ENCODE measurements at regions not wholly inside any gene's neighbourhood (a gene's known extent, or its start where the extent isn't known, plus 50 kb on each side); places are given as distances from the start of the nearest gene placed in this dataset.

- DNase-seq (ENCODE audit: extremely low read depth, insufficient read length), result no peak
- Histone ChIP-seq H3K27me3 (replicated peaks; ENCODE audit: control insufficient read depth, insufficient read depth, low read length) (no peaks in the 10 kb centered on the region), H3K4me3 (replicated peaks; ENCODE audit: low read depth, low read length) (no peak overlapping the region), H3K36me3 (ENCODE audit: control insufficient read depth, insufficient read depth, low read length) (no peaks in the 10 kb centered on the region)
- TF ChIP-seq, protein P1, sequence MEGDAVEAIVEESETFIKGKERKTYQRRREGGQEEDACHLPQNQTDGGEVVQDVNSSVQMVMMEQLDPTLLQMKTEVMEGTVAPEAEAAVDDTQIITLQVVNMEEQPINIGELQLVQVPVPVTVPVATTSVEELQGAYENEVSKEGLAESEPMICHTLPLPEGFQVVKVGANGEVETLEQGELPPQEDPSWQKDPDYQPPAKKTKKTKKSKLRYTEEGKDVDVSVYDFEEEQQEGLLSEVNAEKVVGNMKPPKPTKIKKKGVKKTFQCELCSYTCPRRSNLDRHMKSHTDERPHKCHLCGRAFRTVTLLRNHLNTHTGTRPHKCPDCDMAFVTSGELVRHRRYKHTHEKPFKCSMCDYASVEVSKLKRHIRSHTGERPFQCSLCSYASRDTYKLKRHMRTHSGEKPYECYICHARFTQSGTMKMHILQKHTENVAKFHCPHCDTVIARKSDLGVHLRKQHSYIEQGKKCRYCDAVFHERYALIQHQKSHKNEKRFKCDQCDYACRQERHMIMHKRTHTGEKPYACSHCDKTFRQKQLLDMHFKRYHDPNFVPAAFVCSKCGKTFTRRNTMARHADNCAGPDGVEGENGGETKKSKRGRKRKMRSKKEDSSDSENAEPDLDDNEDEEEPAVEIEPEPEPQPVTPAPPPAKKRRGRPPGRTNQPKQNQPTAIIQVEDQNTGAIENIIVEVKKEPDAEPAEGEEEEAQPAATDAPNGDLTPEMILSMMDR (IDR thresholded peaks at IDR 0.05; ENCODE audit: insufficient read depth, low read length, poor library complexity, severe bottlenecking), result no peak
Measured at GRCh38 chr18:28805491-28805890, 628.6 kb upstream of the CDH2 start.

DNA sequence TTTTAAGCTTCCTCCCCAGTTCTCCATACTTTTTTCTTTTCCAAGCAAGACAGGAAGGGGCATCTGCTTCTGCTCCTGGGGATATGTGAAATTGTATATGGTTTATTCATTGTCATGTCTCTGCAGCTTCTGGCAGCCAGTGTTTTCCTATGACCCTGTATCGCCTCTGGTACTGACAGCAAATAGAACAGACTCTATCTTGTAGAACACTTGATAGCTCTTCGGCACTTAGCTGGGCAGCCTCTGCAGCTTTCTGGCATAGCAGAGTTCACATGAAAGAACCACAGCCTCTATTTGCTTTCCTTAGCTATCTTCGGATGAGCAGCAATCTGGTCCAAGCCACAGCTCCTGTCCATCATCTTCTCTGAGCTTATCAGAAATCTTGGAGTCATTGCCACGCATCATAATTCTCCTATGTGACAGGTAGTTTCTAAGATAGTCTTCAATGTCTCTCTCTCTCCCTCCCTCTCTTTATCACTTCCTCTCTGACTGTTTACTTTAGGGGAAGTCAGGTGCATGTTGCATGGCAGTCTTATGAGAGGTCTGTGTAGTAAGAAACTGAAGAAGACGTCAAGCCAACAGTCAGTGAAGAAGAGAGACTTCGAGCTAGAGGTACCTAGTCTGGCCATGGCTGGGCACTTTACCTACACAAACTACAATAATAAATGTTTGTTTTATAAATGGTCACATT is 627.7 kb upstream of the CDH2 start:
- DNase-seq (ENCODE audit: extremely low read depth, insufficient read length), result no peak
- Histone ChIP-seq H3K36me3 (ENCODE audit: control insufficient read depth, insufficient read depth, low read length) (no peaks in the 10 kb centered on the region), H3K27me3 (replicated peaks; ENCODE audit: control insufficient read depth, insufficient read depth, low read length) (no peaks in the 10 kb centered on the region), H3K4me3 (replicated peaks; ENCODE audit: low read depth, low read length) (no peak overlapping the region)
- TF ChIP-seq, protein P1 (IDR thresholded peaks at IDR 0.05; ENCODE audit: insufficient read depth, low read length, poor library complexity, severe bottlenecking), result no peak

DNA sequence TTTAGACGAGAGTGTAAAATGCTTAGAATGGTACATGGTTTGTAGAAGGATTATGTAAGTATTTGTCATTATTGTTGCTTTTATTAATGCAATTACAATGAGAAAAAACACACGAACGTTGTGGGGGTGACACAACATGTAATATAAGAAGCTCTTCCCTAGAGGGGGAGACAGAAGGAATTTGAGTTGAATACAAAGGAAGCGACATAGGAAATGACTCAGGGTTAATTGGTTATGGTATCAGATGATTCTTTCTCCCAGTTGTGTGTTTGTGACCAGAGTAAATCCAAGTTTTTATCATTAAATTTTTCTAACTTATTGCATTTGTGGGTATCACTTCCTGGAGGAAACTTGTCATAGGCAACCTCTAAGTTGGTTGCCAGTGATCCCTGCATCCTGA is 625.6 kb upstream of the CDH2 start:
- DNase-seq (ENCODE audit: extremely low read depth, insufficient read length), result no peak
- TF ChIP-seq, protein P1 (IDR thresholded peaks at IDR 0.05; ENCODE audit: insufficient read depth, low read length, poor library complexity, severe bottlenecking), result no peak

DNA sequence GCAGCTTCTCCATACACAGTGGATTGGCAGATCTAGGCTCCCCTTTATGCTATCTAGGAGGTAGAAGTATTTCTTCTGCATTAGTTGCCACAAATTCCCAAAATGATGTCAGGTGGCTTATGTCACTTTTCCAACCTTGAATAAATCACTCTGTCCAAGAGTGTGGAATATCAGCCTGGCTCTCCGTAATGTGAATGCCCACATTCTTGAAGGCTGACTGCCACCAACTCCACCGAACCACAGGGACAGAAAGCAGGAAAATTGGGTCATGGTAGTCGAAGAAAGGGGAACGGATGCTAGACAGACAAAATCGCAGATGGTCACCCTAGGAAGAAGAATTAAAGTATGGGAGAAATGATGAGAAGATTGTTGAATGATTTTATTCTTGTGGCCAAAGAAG is 624.9 kb upstream of the CDH2 start:
- TF ChIP-seq, protein P1 (IDR thresholded peaks at IDR 0.05; ENCODE audit: insufficient read depth, low read length, poor library complexity, severe bottlenecking), result no peak
- no peaks in the 10 kb centered on the region for H3K36me3 ChIP-seq (ENCODE audit: control insufficient read depth, insufficient read depth, low read length)
- no peak overlapping the region for H3K4me3 ChIP-seq (replicated peaks; ENCODE audit: low read depth, low read length)
- DNase-seq (ENCODE audit: extremely low read depth, insufficient read length), result no peak
- H3K27me3 ChIP-seq (replicated peaks; ENCODE audit: control insufficient read depth, insufficient read depth, low read length), result no peaks in the 10 kb centered on the region

More for the DNA sequence above, 625.6 kb upstream of the CDH2 start:
- Histone ChIP-seq H3K27me3 (replicated peaks; ENCODE audit: control insufficient read depth, insufficient read depth, low read length) (no peaks in the 10 kb centered on the region), H3K36me3 (ENCODE audit: control insufficient read depth, insufficient read depth, low read length) (no peaks in the 10 kb centered on the region), H3K4me3 (replicated peaks; ENCODE audit: low read depth, low read length) (no peak overlapping the region)

GRCh38 chr18:28794459-28795245 is 617.7 kb upstream of the CDH2 start:
- Histone ChIP-seq H3K4me3 (replicated peaks; ENCODE audit: low read depth, low read length) (no peak overlapping the region), H3K27me3 (replicated peaks; ENCODE audit: control insufficient read depth, insufficient read depth, low read length) (no peaks in the 10 kb centered on the region), H3K36me3 (ENCODE audit: control insufficient read depth, insufficient read depth, low read length) (no peaks in the 10 kb centered on the region)
- no peak for DNase-seq (ENCODE audit: extremely low read depth, insufficient read length)
- TF ChIP-seq, protein P1 (IDR thresholded peaks at IDR 0.05; ENCODE audit: insufficient read depth, low read length, poor library complexity, severe bottlenecking), result no peak
